Mucosa of descending colon (tissue), 3 donors: ENCODE measurements at regions not wholly inside any gene's neighbourhood (a gene's known extent, or its start where the extent isn't known, plus 50 kb on each side); places are given as distances from the start of the nearest gene placed in this dataset.

Experiments used
- ATAC-seq: fragments of 200-7000 bp; cut with Tn5 transposase; one replicate; pipeline ENCODE4 v1.9.1; 2020; ENCODE audit warnings: mild to moderate bottlenecking, moderate library complexity
- DNase-seq, 3 donors: peaks; one replicate each; pipeline ENCODE4 v3.0.0-alpha.2; 2020
- H3K36me3 ChIP-seq: fragments of 200-600 bp; one replicate; pipeline ENCODE4 v1.8.0; 2021; ENCODE audit warnings: low read depth, mild to moderate bottlenecking
- H3K4me1 ChIP-seq: fragments of 200-600 bp; one replicate; pipeline ENCODE4 v1.8.0; 2021; ENCODE audit warnings: low read depth, mild to moderate bottlenecking
- H3K4me3 ChIP-seq: fragments of 200-600 bp; one replicate; pipeline ENCODE4 v1.8.0; 2021; ENCODE audit warnings: mild to moderate bottlenecking
- H3K9me3 ChIP-seq: fragments of 200-600 bp; one replicate; pipeline ENCODE4 v1.8.0; 2021; ENCODE audit warnings: mild to moderate bottlenecking
- intact Hi-C, 2 donors: fragments of 100-400 bp; cut with DNase I in 1 of 2; cut with micrococcal nuclease in 1 of 2; formaldehyde crosslinking; loops; one replicate each; pipeline versions ENCODE4 v1.11.0 to v1.11.1; 2022; cut with DNase I, micrococcal nuclease
- TF ChIP-seq, protein P1 (sequence below): fragments of 200-600 bp; IDR thresholded peaks from one replicate; pipeline ENCODE4 v1.8.0; 2022; ENCODE audit warnings: antibody characterized with exemption, mild to moderate bottlenecking
- donor health status: DM: no; HTN: no; CAD: no; lungs with moderate emphysema.
- donor health status: DM: no; HTN: no; CAD: no.
- donor health status: DM: no; HTN: yes; CAD: no.

DNA sequence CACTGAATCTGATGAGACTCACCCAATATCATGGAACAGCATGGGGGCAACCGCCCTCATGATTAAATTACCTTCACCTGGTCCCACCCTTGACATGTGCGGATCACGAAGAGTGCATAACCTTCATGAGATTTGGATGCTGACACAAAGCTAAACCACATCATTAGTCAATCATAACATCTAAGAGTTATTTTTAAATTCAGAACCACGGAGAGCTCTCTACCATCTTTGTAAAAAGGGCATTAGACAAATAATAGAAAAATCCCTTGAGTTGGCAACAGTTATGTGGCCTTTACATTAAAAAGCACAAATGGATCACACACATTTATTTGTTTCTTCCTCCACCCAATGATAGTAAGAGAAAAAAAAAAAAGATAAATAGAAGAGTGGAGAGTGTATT is 182.2 kb downstream of the VCY1B start:
- DNase-seq (no peak), ATAC-seq (no peak)
- Histone ChIP-seq H3K4me1 (no peaks in the 10 kb centered on the region), H3K4me3 (no peak overlapping the region), H3K36me3 (no peaks in the 10 kb centered on the region), H3K9me3 (no peaks in the 10 kb centered on the region)
- TF ChIP-seq, protein P1, sequence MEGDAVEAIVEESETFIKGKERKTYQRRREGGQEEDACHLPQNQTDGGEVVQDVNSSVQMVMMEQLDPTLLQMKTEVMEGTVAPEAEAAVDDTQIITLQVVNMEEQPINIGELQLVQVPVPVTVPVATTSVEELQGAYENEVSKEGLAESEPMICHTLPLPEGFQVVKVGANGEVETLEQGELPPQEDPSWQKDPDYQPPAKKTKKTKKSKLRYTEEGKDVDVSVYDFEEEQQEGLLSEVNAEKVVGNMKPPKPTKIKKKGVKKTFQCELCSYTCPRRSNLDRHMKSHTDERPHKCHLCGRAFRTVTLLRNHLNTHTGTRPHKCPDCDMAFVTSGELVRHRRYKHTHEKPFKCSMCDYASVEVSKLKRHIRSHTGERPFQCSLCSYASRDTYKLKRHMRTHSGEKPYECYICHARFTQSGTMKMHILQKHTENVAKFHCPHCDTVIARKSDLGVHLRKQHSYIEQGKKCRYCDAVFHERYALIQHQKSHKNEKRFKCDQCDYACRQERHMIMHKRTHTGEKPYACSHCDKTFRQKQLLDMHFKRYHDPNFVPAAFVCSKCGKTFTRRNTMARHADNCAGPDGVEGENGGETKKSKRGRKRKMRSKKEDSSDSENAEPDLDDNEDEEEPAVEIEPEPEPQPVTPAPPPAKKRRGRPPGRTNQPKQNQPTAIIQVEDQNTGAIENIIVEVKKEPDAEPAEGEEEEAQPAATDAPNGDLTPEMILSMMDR: no peak
- intact Hi-C loops: no loop called here

DNA sequence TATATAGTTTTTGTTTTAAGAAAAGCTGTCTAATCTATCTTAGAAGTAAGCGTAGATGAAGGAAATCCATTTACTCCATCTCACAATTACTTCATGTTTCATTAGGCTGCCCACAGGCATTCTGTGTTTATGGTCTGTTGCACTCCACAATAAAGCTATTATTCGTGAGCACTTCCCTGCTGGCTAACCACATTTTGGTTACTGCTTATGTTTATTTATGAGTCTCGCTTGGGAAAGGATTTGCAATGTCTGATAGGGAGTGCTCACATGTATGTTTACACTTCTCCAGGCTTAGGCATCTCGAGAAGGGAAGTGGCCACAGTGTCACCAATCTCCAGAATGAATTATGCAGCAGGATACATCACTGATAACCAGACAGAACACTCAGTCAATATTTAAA is 190.9 kb downstream of the VCY1B start:
- TF ChIP-seq, protein P1: no peak
- no peaks in the 10 kb centered on the region for H3K4me1 ChIP-seq
- intact Hi-C loops: no loop called here
- ATAC-seq (no peak), DNase-seq (no peak)
- no peaks in the 10 kb centered on the region for H3K36me3 ChIP-seq
- no peaks in the 10 kb centered on the region for H3K9me3 ChIP-seq
- no peak overlapping the region for H3K4me3 ChIP-seq

- no peak overlapping the region for H3K4me3 ChIP-seq
- no peaks in the 10 kb centered on the region for H3K36me3 ChIP-seq
- no peaks in the 10 kb centered on the region for H3K9me3 ChIP-seq
- intact Hi-C loops: no loop called here
- no peaks in the 10 kb centered on the region for H3K4me1 ChIP-seq
- ATAC-seq (no peak), DNase-seq (no peak)
- TF ChIP-seq, protein P1: no peak
These were observed 193.0 kb downstream of the VCY1B start for GRCh38 chrY:14248878-14249576.

GRCh38 chrY:14255965-14256816 is 200.2 kb downstream of the VCY1B start:
- Histone ChIP-seq H3K9me3 (no peaks in the 10 kb centered on the region), H3K4me3 (no peak overlapping the region), H3K4me1 (no peaks in the 10 kb centered on the region), H3K36me3 (no peaks in the 10 kb centered on the region)
- ATAC-seq (no peak), DNase-seq (no peak)
- TF ChIP-seq, protein P1: no peak
- intact Hi-C loops: no loop called here

DNA sequence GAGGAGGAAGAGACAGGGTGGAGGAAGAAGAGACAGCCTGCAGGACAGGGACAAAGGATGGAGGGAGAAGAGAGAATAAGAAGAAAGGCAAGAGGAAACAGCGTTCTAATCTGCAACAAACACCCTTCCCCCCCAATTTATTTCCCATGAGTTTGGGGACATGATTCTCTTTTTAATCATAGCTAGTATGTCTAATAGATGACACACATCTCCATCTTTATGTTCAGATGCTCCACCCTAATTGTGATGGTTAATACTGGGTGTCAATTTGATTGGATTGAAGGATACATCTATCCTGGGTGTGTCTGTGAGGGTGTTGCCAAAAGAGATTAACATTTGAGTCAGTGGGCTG is 200.8 kb downstream of the VCY1B start:
- intact Hi-C loops: no loop called here
- no peaks in the 10 kb centered on the region for H3K36me3 ChIP-seq
- H3K4me3 ChIP-seq: no peak overlapping the region
- DNase-seq (no peak), ATAC-seq (no peak)
- no peaks in the 10 kb centered on the region for H3K9me3 ChIP-seq
- H3K4me1 ChIP-seq: no peaks in the 10 kb centered on the region
- TF ChIP-seq, protein P1: no peak
